HG03521 (cell line): ENCODE measurements at regions not wholly inside any gene's neighbourhood (a gene's known extent, or its start where the extent isn't known, plus 50 kb on each side); places are given as distances from the start of the nearest gene placed in this dataset.
"Not testable (repeated sequence)": the region's sequence is repeated elsewhere in the genome, so short reads cannot be mapped to it uniquely, and the experiment has no call there.

Experiments
- ATAC-seq: cut with Tn5 transposase; IDR thresholded peaks from one replicate; pipeline ENCODE4 v1.9.1; 2021; ENCODE audit warnings: mild to moderate bottlenecking, moderate library complexity; ENCODE audit not compliant: unreplicated experiment

DNA sequence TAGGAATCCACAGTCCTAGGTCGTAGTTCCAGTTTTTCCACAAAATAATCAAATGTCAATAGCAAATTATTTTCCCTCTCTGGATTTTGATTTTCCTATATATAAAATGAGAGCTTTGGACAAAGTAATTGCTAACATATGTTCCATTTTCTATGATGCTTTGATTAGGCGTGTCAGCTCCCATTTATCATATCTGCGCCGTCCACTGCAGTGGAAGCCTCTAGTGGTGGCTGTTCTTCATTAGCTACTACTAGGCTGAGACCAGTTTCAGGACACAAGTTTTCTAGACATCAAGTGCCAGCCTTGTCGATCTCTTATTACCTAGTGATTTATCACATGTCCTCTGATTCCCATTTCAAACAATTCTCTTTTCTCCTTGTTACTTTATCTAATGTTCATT, 271.5 kb downstream of the TUSC7 start:
- ATAC-seq: no peak

DNA sequence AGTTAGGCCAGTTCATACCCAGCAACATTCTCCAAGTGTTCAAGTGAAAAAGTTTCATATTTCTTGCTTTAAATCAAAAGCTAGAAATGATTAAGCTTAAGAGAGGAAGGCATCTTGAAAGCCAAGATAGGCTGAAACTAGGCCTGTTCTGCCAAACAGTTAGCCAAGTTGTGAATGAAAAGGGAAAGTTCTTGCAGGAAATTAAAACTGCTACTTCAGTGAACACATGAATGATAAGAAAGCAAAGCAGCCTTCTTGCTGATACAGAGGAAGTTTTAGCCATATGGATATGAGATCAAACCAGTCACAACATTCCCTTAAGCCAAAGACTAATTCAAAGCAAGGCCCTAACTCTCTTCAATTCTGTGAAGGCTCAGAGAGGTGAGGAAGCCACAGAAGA, 274.7 kb downstream of the TUSC7 start:
- no peak for ATAC-seq

DNA sequence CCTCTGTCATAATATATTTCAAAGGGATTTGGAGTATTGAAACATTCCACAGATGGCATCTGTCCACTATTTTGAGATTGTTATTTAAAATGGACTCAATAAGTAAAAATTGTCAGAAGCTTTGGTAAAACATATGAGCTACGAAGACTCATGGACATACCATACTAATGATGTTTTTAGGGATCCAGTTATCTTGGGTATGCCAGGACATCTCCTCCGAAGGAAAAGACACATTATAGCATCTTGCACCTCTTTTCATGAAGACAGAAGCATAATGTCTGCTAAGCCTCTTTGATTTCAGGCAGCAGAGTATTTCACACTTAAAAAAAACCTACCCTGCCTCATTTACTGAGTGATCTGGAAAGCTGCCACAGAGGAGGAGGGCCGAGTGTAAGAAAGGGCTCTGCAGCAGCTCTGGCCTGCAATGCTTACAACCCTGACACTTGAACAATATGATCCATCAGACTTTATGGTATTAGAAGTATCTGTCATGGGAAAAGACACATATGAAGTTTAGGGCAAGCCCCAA, 284.8 kb downstream of the TUSC7 start:
- no peak for ATAC-seq

DNA sequence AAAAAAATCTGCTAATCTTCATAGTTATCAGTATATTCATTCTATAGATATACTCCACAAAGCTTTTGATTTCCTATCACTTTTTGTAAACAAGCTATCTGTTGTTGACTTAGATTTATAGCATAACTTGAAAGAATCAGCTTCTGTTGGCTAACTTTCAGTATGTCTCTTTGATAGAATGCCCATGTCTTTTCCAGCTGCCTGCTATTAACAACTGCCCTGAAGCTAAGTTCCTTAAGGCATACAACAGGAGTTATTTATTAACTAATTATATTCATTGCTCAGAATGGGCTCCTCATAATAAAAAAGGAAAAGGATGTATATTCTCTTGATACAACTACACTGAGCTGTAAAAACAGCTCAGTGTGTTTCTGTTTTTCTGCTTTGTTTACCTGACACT, 293.9 kb downstream of the TUSC7 start:
- ATAC-seq: no peak

GRCh38 chr3:117005274-117005673, 295.7 kb downstream of the TUSC7 start:
- no peak for ATAC-seq

DNA sequence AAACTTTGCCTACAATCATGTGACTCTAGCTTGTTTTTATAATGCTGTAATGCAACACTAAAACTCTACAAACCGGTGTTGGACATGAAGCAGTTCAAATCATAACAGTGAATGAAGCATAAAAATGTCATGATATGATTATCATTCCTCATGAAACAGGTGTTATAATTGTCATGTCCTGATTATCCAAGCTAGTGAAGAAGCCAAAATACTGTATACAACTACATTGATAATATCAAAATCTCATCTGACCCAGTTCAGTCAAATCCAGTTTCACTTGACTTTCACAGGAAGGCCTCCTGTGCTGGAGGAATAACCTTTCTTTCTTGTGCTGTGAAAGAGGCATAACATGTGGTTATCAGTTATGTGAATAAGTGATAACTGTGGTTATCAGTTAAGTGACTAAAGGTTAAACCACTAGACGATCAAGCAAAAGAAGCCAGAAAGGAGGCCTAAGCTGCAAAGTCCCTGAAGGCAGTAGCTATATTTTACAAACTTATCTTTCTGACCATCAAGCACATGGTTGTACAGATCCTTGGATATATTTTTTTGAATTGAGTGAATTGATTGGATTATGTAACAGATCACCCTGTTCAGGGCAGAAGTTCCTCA, 296.4 kb downstream of the TUSC7 start:
- no peak for ATAC-seq

GRCh38 chr3:117010318-117010717, 300.7 kb downstream of the TUSC7 start:
- ATAC-seq: no peak

- ATAC-seq: no peak
Observed at GRCh38 chr3:117011687-117012250, 302.2 kb downstream of the TUSC7 start.

- ATAC-seq: no peak
Observed at GRCh38 chr3:117016378-117016777, 306.8 kb downstream of the TUSC7 start.

DNA sequence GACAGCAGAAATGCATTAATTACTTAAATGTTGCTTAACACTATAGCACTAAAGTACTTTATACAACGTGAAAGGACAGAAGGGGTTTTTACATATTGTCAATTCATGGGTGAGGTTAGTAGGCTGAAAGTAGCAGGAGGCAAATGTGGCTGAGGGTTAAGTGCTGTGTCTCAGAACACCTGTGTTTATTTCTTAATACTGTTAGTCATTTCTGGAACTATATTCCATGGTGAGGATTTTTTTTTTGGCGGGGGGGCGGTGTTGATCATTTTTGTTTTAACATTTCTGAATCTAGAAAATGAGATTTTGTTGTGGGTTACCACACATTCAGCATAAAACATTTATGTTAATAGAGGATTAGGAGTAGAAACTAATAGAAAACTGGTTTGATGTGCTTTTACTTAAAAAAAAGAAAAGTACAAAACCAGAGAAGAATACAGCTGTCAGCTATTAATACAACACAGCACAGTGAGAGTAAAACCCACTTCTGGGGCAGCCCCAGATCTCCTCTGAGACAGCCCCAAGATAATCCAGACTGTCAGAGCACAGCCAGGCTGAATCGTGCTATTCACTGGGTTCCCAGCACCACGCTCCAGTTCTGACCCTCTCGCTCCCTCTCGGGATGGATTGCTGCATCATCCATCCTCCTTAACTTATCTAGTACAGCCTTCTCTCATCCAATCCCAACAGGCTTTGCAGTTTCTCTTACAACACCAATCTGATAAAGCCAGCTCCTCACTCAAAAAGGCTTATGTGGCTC, 307.7 kb downstream of the TUSC7 start:
- ATAC-seq: peak; percentile 54

DNA sequence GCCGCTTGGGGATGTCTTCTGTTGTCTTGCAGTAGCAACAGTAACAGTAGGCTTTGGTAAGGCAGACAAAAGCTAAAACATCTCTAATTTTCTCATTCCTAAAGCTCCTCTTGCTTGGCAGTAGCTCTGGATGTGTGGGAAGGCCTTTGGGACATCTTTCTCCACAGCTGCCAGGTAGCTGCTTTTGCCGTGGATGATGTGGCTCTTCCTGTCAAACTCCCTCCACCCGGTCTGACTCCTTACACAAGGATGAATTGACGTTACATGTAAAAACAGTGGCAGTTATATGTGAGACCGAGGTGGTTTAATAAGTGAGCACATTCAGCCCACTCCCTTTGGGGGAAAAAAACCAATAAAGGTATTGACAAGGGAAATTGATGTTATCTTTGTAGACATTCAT, 309.1 kb downstream of the TUSC7 start:
- ATAC-seq: no peak

- peak; percentile 65 for ATAC-seq
Observed at GRCh38 chr3:117019082-117019713, 309.6 kb downstream of the TUSC7 start.

DNA sequence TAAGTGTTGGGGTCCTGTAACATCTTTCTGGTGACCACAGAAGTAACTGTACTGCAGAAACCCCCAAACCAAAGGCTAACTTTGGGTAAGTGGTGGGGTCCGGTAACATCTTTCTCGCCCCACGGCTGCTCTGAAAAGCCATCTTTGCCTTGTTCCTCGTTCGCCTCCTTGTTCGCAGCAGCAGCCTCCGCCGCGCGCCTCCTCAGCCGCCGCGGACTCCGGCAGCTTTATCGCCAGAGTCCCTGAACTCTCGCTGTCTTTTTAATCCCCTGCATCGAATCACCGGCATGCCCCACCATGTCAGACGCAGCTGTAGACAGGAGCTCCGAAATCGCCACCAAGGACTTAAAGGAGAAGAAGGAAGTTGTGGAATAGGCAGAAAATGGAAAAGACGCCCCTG, 316.8 kb downstream of the TUSC7 start:
- no peak for ATAC-seq

DNA sequence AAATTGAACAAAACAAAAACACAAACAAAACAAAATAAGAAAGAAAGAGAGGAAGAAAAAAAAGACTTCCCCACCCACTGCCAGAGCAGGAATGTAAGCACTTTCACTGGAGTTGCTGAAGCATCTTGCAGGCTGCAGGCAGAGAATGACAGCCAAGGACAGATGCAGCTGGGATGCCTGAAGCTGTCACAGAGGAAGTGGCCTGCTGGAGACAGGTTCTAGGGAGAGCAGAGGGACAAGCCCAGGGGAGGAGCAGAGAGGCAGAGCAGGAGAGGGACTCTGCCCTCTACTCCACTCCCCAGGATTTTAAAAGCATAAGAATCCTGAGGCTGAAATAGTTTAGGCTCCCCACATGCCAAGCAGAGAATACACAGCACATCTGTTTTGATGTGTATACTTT, 326.2 kb downstream of the TUSC7 start:
- no peak for ATAC-seq

GRCh38 chr3:117036259-117036799, 326.8 kb downstream of the TUSC7 start:
- ATAC-seq: no peak

DNA sequence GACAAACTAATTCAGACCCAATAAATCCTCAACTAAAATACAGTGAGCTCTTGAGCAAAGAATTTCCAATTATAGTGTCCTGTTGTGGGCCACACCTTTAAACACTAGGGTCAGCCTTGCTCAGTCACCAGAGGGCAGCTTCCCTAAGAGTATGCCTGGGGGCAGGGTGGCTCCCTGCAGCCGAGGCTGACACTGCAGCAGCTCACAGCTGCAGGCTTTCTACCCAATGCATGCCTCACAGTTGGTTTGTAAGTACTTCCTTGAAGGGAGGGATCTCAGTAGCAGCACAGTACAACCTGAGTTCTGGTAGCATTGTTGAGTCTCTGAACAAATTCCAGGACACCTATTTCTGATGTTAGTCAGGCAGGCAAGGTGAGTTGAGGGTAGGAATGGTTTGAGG, 335.6 kb downstream of the TUSC7 start:
- no peak for ATAC-seq

DNA sequence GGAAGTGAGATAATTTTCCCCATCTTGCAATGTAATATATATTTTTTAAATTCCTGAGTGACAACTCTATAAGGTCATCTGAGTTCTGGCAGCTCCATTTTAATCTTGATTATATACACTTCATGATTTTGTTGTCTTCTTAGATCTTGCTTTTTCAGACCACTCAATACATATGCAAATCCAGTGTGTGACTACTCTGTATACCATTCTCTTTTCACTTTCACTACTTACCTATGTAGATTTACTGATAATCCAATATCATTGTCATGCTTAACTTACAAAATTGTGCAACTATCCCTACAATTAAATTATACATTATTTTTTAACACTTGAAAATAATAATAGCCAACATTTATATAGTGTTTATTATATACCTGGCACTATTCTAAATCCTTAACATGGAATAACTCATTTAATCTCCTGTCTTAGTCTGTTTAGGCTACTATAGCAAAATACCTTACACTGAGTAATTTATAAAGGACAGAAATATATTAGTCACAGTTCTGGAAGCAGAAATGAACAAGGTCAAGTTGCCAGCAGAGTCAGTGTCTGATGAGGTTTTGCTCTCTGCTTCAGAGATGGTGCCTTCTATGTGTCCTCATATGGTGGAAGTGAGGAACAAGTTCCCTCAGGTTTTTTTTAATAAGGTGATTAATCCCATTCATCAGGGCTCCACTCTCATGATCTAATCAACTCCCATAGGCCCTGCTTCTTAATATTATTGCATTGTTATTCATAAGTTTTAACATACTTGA, 338.5 kb downstream of the TUSC7 start:
- no peak for ATAC-seq

GRCh38 chr3:117052395-117052794, 342.8 kb downstream of the TUSC7 start:
- ATAC-seq: no peak

- ATAC-seq: no peak
Observed at GRCh38 chr3:117054556-117054955, 345.0 kb downstream of the TUSC7 start.

DNA sequence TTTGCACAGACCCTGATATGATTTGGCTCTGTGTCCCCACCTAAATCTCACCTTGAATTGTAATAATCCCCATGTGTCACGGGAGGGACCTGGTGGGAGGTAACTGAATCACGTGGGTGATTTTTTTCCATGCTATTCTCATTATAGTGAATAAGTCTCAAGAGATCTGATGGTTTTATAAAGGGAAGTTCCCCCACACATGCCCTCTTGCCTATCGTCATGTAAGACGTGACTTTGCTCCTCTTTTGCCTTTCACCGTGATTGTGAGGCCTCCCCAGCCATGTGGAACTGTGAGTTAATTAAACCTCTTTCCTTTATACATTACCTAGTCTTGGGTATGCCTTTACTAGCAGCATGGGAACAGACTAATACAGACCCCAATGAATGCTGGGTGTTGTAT, 347.4 kb downstream of the TUSC7 start:
- ATAC-seq: not testable (repeated sequence)
